ENCODE measurements at regions not wholly inside any gene's neighbourhood (a gene's known extent, or its start where the extent isn't known, plus 50 kb on each side); places are given as distances from the start of the nearest gene placed in this dataset.

DNA sequence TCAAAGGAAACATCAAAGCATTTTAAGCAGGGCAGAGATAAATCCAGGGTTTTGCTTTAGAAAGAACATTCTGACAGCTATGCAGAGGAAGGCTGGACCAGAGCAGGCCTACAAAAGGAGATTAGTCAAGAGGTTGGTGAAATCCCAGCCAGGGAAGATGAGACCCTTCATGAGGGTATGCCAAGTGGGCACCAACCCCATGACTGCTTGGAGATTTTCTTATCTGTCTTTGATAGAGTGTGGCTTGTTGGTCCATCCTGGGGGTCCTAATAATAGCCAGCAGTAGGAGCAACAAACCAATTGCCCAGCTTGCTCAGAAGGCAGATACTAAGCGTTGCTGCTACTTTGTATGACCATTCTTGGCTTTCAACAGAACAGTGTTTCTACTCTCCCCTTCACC lies 895.4 kb downstream of the EPHA4 start:
- Histone ChIP-seq H3K27me3 (ENCODE audit: control insufficient read depth in 5 of 5, insufficient read depth in 4 of 5, low read length in 5 of 5) (peaks cover 0 to 3% (median 0%) of the 10 kb centered on the region in 5 donors), H3K9ac (ENCODE audit: low read length in 5 of 5) (no peak overlapping the region), H3K4me3 (ENCODE audit: low read depth in 1 of 5, low read length in 5 of 5) (no peak overlapping the region), H3K27ac (ENCODE audit: low read depth, low read length) (no peak overlapping the region), H3K4me1 (ENCODE audit: control insufficient read depth in 5 of 5, insufficient read depth in 5 of 5, low read length in 5 of 5) (peaks cover 0 to 8% (median 0%) of the 10 kb centered on the region in 5 donors), H3K36me3 (ENCODE audit: control insufficient read depth in 5 of 5, insufficient read depth in 5 of 5, low read length in 5 of 5) (no peaks in the 10 kb centered on the region), H3K9me3 (ENCODE audit: control insufficient read depth in 5 of 5, low read length in 5 of 5) (no peaks in the 10 kb centered on the region)

DNA sequence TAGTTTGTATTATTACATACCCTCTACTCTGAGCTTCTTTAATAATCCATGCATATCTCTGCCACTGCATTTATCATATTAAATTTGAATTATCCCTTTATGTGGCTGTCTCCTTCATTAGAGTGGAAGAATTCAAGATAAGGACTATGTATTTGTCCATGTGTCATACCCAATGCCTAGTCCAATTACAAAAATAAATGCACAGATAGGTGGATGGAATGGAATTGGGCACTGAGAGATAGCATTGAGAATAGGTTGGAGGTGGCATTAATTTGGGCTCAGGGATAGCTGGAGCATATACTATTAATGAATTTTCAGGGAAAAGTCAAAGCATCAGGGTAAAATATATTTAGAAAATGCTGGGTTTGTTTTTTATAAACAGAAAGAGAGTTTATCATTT lies 893.2 kb downstream of the EPHA4 start:
- Histone ChIP-seq H3K27me3 (ENCODE audit: control insufficient read depth in 5 of 5, insufficient read depth in 4 of 5, low read length in 5 of 5) (no peaks in the 10 kb centered on the region), H3K4me1 (ENCODE audit: control insufficient read depth in 5 of 5, insufficient read depth in 5 of 5, low read length in 5 of 5) (peaks cover 0 to 8% (median 0%) of the 10 kb centered on the region in 5 donors), H3K4me3 (ENCODE audit: low read depth in 1 of 5, low read length in 5 of 5) (no peak overlapping the region), H3K36me3 (ENCODE audit: control insufficient read depth in 5 of 5, insufficient read depth in 5 of 5, low read length in 5 of 5) (no peaks in the 10 kb centered on the region), H3K27ac (ENCODE audit: low read depth, low read length) (no peak overlapping the region), H3K9ac (ENCODE audit: low read length in 5 of 5) (no peak overlapping the region), H3K9me3 (ENCODE audit: control insufficient read depth in 5 of 5, low read length in 5 of 5) (no peaks in the 10 kb centered on the region)

GRCh38 chr2:220682616-220683015 lies 889.5 kb downstream of the EPHA4 start:
- no peak overlapping the region for H3K27ac ChIP-seq (ENCODE audit: low read depth, low read length)
- H3K9me3 ChIP-seq (ENCODE audit: control insufficient read depth in 5 of 5, low read length in 5 of 5): no peaks in the 10 kb centered on the region
- H3K27me3 ChIP-seq (ENCODE audit: control insufficient read depth in 5 of 5, insufficient read depth in 4 of 5, low read length in 5 of 5): no peaks in the 10 kb centered on the region
- H3K4me3 ChIP-seq (ENCODE audit: low read depth in 1 of 5, low read length in 5 of 5): no peak overlapping the region
- H3K4me1 ChIP-seq (ENCODE audit: control insufficient read depth in 5 of 5, insufficient read depth in 5 of 5, low read length in 5 of 5): peaks cover 0 to 3% (median 0%) of the 10 kb centered on the region in 5 donors
- H3K9ac ChIP-seq (ENCODE audit: low read length in 5 of 5): no peak overlapping the region
- H3K36me3 ChIP-seq (ENCODE audit: control insufficient read depth in 5 of 5, insufficient read depth in 5 of 5, low read length in 5 of 5): no peaks in the 10 kb centered on the region

DNA sequence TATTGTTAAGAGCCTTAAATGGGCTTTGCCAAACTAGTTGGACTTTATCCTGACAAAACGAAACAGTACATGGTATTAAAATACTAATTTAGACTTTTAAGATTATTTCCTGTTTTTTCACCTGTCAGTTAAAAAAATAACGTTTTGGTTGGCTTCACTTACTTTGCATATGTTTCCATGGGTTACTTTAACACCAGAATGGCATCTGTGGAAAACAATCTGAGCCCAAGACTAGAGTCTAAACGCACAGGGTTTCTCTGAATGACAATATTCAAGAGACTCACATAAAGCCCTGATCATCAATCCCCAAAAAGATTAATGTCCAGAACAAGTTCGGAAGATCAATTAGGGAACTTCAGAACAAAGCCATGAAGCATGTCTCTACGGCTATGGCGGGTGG lies 888.0 kb downstream of the EPHA4 start:
- no peaks in the 10 kb centered on the region for H3K27me3 ChIP-seq (ENCODE audit: control insufficient read depth in 5 of 5, insufficient read depth in 4 of 5, low read length in 5 of 5)

GRCh38 chr2:220687231-220687843 lies 884.8 kb downstream of the EPHA4 start:
- Histone ChIP-seq H3K9me3 (ENCODE audit: control insufficient read depth in 5 of 5, low read length in 5 of 5) (no peaks in the 10 kb centered on the region), H3K4me3 (ENCODE audit: low read depth in 1 of 5, low read length in 5 of 5) (no peak overlapping the region), H3K27me3 (ENCODE audit: control insufficient read depth in 5 of 5, insufficient read depth in 4 of 5, low read length in 5 of 5) (no peaks in the 10 kb centered on the region), H3K27ac (ENCODE audit: low read depth, low read length) (no peak overlapping the region), H3K36me3 (ENCODE audit: control insufficient read depth in 5 of 5, insufficient read depth in 5 of 5, low read length in 5 of 5) (no peaks in the 10 kb centered on the region), H3K4me1 (ENCODE audit: control insufficient read depth in 5 of 5, insufficient read depth in 5 of 5, low read length in 5 of 5) (peaks cover 0 to 3% (median 0%) of the 10 kb centered on the region in 5 donors), H3K9ac (ENCODE audit: low read length in 5 of 5) (no peak overlapping the region)

More for the DNA sequence above, 888.0 kb downstream of the EPHA4 start:
- Histone ChIP-seq H3K4me1 (ENCODE audit: control insufficient read depth in 5 of 5, insufficient read depth in 5 of 5, low read length in 5 of 5) (peaks cover 0 to 3% (median 0%) of the 10 kb centered on the region in 5 donors), H3K36me3 (ENCODE audit: control insufficient read depth in 5 of 5, insufficient read depth in 5 of 5, low read length in 5 of 5) (no peaks in the 10 kb centered on the region), H3K9me3 (ENCODE audit: control insufficient read depth in 5 of 5, low read length in 5 of 5) (no peaks in the 10 kb centered on the region), H3K27ac (ENCODE audit: low read depth, low read length) (no peak overlapping the region), H3K9ac (ENCODE audit: low read length in 5 of 5) (no peak overlapping the region), H3K4me3 (ENCODE audit: low read depth in 1 of 5, low read length in 5 of 5) (no peak overlapping the region)

GRCh38 chr2:220695397-220696279 lies 876.5 kb downstream of the EPHA4 start:
- Histone ChIP-seq H3K9me3 (ENCODE audit: control insufficient read depth in 5 of 5, low read length in 5 of 5) (no peaks in the 10 kb centered on the region), H3K27ac (ENCODE audit: low read depth, low read length) (no peak overlapping the region), H3K4me1 (ENCODE audit: control insufficient read depth in 5 of 5, insufficient read depth in 5 of 5, low read length in 5 of 5) (peaks cover 0 to 4% (median 0%) of the 10 kb centered on the region in 5 donors)

DNA sequence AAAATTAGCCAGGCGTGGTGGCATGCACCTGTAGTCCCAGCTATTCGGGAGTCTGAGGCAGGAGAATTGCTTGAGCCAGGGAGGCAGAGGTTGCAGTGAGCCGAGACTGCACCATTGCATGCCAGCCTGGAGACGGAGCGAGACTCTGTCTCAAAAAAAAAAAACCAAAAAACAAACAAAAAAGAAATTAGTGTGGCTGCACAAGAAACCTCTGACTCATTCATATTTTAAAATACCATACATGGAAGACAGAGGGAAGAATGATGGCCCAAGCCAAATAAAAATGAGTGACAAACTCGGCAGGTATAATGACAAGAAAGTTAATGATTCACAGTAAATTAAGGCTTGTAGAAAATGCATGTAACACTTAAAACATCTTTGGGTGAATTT lies 875.8 kb downstream of the EPHA4 start:
- no peak overlapping the region for H3K27ac ChIP-seq (ENCODE audit: low read depth, low read length)
- no peak overlapping the region for H3K9ac ChIP-seq (ENCODE audit: low read length in 5 of 5)
- H3K36me3 ChIP-seq (ENCODE audit: control insufficient read depth in 5 of 5, insufficient read depth in 5 of 5, low read length in 5 of 5): no peaks in the 10 kb centered on the region
- peaks cover 0 to 5% (median 0%) of the 10 kb centered on the region in 5 donors for H3K9me3 ChIP-seq (ENCODE audit: control insufficient read depth in 5 of 5, low read length in 5 of 5)
- H3K4me3 ChIP-seq (ENCODE audit: low read depth in 1 of 5, low read length in 5 of 5): no peak overlapping the region
- peaks cover 0 to 4% (median 0%) of the 10 kb centered on the region in 5 donors for H3K4me1 ChIP-seq (ENCODE audit: control insufficient read depth in 5 of 5, insufficient read depth in 5 of 5, low read length in 5 of 5)
- H3K27me3 ChIP-seq (ENCODE audit: control insufficient read depth in 5 of 5, insufficient read depth in 4 of 5, low read length in 5 of 5): no peaks in the 10 kb centered on the region

More at GRCh38 chr2:220695397-220696279, 876.5 kb downstream of the EPHA4 start:
- Histone ChIP-seq H3K4me3 (ENCODE audit: low read depth in 1 of 5, low read length in 5 of 5) (no peak overlapping the region), H3K27me3 (ENCODE audit: control insufficient read depth in 5 of 5, insufficient read depth in 4 of 5, low read length in 5 of 5) (no peaks in the 10 kb centered on the region), H3K36me3 (ENCODE audit: control insufficient read depth in 5 of 5, insufficient read depth in 5 of 5, low read length in 5 of 5) (no peaks in the 10 kb centered on the region), H3K9ac (ENCODE audit: low read length in 5 of 5) (no peak overlapping the region)

GRCh38 chr2:220697011-220697410 lies 875.1 kb downstream of the EPHA4 start:
- Histone ChIP-seq H3K9ac (ENCODE audit: low read length in 5 of 5) (no peak overlapping the region), H3K27ac (ENCODE audit: low read depth, low read length) (no peak overlapping the region), H3K9me3 (ENCODE audit: control insufficient read depth in 5 of 5, low read length in 5 of 5) (peaks cover 0 to 5% (median 0%) of the 10 kb centered on the region in 5 donors), H3K4me3 (ENCODE audit: low read depth in 1 of 5, low read length in 5 of 5) (no peak overlapping the region), H3K27me3 (ENCODE audit: control insufficient read depth in 5 of 5, insufficient read depth in 4 of 5, low read length in 5 of 5) (no peaks in the 10 kb centered on the region), H3K4me1 (ENCODE audit: control insufficient read depth in 5 of 5, insufficient read depth in 5 of 5, low read length in 5 of 5) (peaks cover 0 to 4% (median 0%) of the 10 kb centered on the region in 5 donors), H3K36me3 (ENCODE audit: control insufficient read depth in 5 of 5, insufficient read depth in 5 of 5, low read length in 5 of 5) (no peaks in the 10 kb centered on the region)

GRCh38 chr2:220701115-220701514 lies 871.0 kb downstream of the EPHA4 start:
- Histone ChIP-seq H3K27ac (ENCODE audit: low read depth, low read length) (no peak overlapping the region), H3K9ac (ENCODE audit: low read length in 5 of 5) (no peak overlapping the region), H3K4me3 (ENCODE audit: low read depth in 1 of 5, low read length in 5 of 5) (no peak overlapping the region), H3K4me1 (ENCODE audit: control insufficient read depth in 5 of 5, insufficient read depth in 5 of 5, low read length in 5 of 5) (no peaks in the 10 kb centered on the region), H3K9me3 (ENCODE audit: control insufficient read depth in 5 of 5, low read length in 5 of 5) (peaks cover 0 to 5% (median 0%) of the 10 kb centered on the region in 5 donors), H3K36me3 (ENCODE audit: control insufficient read depth in 5 of 5, insufficient read depth in 5 of 5, low read length in 5 of 5) (no peaks in the 10 kb centered on the region), H3K27me3 (ENCODE audit: control insufficient read depth in 5 of 5, insufficient read depth in 4 of 5, low read length in 5 of 5) (no peaks in the 10 kb centered on the region)

GRCh38 chr2:220703279-220703678 lies 868.8 kb downstream of the EPHA4 start:
- no peaks in the 10 kb centered on the region for H3K4me1 ChIP-seq (ENCODE audit: control insufficient read depth in 5 of 5, insufficient read depth in 5 of 5, low read length in 5 of 5)
- no peaks in the 10 kb centered on the region for H3K36me3 ChIP-seq (ENCODE audit: control insufficient read depth in 5 of 5, insufficient read depth in 5 of 5, low read length in 5 of 5)
- no peak overlapping the region for H3K4me3 ChIP-seq (ENCODE audit: low read depth in 1 of 5, low read length in 5 of 5)
- peaks cover 0 to 5% (median 0%) of the 10 kb centered on the region in 5 donors for H3K9me3 ChIP-seq (ENCODE audit: control insufficient read depth in 5 of 5, low read length in 5 of 5)
- H3K27me3 ChIP-seq (ENCODE audit: control insufficient read depth in 5 of 5, insufficient read depth in 4 of 5, low read length in 5 of 5): no peaks in the 10 kb centered on the region
- no peak overlapping the region for H3K27ac ChIP-seq (ENCODE audit: low read depth, low read length)
- no peak overlapping the region for H3K9ac ChIP-seq (ENCODE audit: low read length in 5 of 5)

All from subcutaneous abdominal adipose tissue (tissue), 5 donors.